ENCODE measurements at regions not wholly inside any gene's neighbourhood (a gene's known extent, or its start where the extent isn't known, plus 50 kb on each side); places are given as distances from the start of the nearest gene placed in this dataset.

GRCh38 chr5:174837919-174838902 lies 113.8 kb downstream of the MSX2 start:
- peak in 5 of 12 donors; percentile 9 to 28 (median 23) for TF ChIP-seq CTCF (IDR thresholded peaks at IDR 0.05)
- TF ChIP-seq POLR2A (IDR thresholded peaks at IDR 0.05): no peak

Measured in heart left ventricle (tissue), 13 donors.